ENCODE measurements at regions not wholly inside any gene's neighbourhood (a gene's known extent, or its start where the extent isn't known, plus 50 kb on each side); places are given as distances from the start of the nearest gene placed in this dataset.

DNA sequence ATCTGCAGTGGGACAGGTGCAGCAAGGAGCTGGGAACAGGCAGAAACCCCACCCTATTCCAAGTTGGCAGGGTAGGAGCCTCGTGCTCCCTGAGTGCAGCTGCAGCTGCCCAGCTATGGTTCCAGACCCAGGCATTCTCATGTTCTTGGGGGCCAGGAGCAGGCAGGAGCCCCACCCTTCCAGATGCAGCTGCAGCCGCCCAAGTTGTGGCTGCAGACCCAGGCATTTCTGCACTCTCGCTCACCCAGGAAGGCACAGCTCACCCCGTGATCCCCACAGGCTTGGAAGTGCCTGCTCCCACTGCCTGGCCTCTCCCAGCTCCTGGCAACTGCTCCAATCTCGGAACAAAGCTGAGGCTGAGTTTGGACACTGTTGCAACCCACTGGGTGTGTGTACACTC, 275.8 kb upstream of the ADRA1B start:
- no peak overlapping the region for H3K4me3 Mint-ChIP-seq
- no peak overlapping the region for H3K27ac Mint-ChIP-seq
- DNase-seq (no peak), ATAC-seq (replicated peaks) (no peak)
- no peaks in the 10 kb centered on the region for H3K4me1 Mint-ChIP-seq
- H3K36me3 Mint-ChIP-seq, result no peaks in the 10 kb centered on the region
- peaks cover 0 to 7% of the 10 kb centered on the region in 2 donors for H3K9me3 Mint-ChIP-seq
- peaks cover 4 to 10% of the 10 kb centered on the region in 2 donors for H3K27me3 Mint-ChIP-seq

GRCh38 chr5:159640921-159641320, 275.4 kb upstream of the ADRA1B start:
- Mint-ChIP-seq H3K27me3 (peaks cover under 1 to 8% of the 10 kb centered on the region in 2 donors), H3K27ac (no peak overlapping the region), H3K4me1 (no peaks in the 10 kb centered on the region), H3K9me3 (peaks cover 0 to 4% of the 10 kb centered on the region in 2 donors), H3K36me3 (no peaks in the 10 kb centered on the region), H3K4me3 (no peak overlapping the region)
- DNase-seq (no peak), ATAC-seq (replicated peaks) (no peak)

- Mint-ChIP-seq H3K27ac (no peak overlapping the region), H3K9me3 (peaks cover 0 to 3% of the 10 kb centered on the region in 2 donors), H3K27me3 (peaks cover 0 to 11% of the 10 kb centered on the region in 2 donors), H3K4me1 (no peaks in the 10 kb centered on the region), H3K4me3 (no peak overlapping the region), H3K36me3 (no peaks in the 10 kb centered on the region)
- DNase-seq (no peak), ATAC-seq (replicated peaks) (no peak)
Observed at GRCh38 chr5:159641371-159642039, 274.8 kb upstream of the ADRA1B start.

GRCh38 chr5:159642379-159642778, 273.9 kb upstream of the ADRA1B start:
- peaks cover 0 to under 1% of the 10 kb centered on the region in 2 donors for H3K9me3 Mint-ChIP-seq
- no peaks in the 10 kb centered on the region for H3K36me3 Mint-ChIP-seq
- DNase-seq (no peak), ATAC-seq (replicated peaks) (no peak)
- H3K4me1 Mint-ChIP-seq, result no peaks in the 10 kb centered on the region
- H3K4me3 Mint-ChIP-seq, result no peak overlapping the region
- H3K27me3 Mint-ChIP-seq, result peaks cover 8 to 13% of the 10 kb centered on the region in 2 donors
- no peak overlapping the region for H3K27ac Mint-ChIP-seq

DNA sequence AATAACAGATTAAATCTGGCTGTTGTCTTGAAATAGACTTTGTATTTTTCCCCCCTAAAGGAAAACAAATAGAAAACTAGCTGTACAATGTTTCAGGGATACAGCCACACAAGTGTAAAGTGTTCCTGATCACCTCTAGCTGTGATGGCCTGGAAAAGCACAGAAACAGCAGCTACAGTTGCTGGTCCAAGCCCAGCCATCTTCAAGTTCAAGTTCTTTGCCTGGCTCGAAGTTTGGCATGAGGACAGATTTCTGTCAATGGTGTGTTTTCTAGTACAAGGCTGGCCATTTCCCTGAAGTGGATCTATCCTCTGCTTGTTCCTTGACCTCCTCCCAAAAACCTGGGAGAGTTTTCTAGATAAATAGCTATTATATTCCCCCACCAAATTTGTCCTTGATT, 272.2 kb upstream of the ADRA1B start:
- Mint-ChIP-seq H3K9me3 (no peaks in the 10 kb centered on the region), H3K36me3 (no peaks in the 10 kb centered on the region), H3K4me1 (no peaks in the 10 kb centered on the region), H3K27me3 (peaks cover 11 to 16% of the 10 kb centered on the region in 2 donors), H3K27ac (no peak overlapping the region), H3K4me3 (no peak overlapping the region)
- ATAC-seq (replicated peaks) (no peak), DNase-seq (no peak)

- Mint-ChIP-seq H3K27ac (no peak overlapping the region), H3K27me3 (peaks cover 12 to 16% of the 10 kb centered on the region in 2 donors), H3K4me3 (no peak overlapping the region), H3K4me1 (no peaks in the 10 kb centered on the region), H3K36me3 (no peaks in the 10 kb centered on the region), H3K9me3 (no peaks in the 10 kb centered on the region)
- no peak for DNase-seq
- ATAC-seq (replicated peaks), result no peak
Observed at GRCh38 chr5:159645179-159645846, 271.0 kb upstream of the ADRA1B start.

GRCh38 chr5:159650803-159651202, 265.5 kb upstream of the ADRA1B start:
- Mint-ChIP-seq H3K36me3 (no peaks in the 10 kb centered on the region), H3K4me1 (no peaks in the 10 kb centered on the region), H3K9me3 (no peaks in the 10 kb centered on the region), H3K4me3 (no peak overlapping the region), H3K27me3 (peaks cover 12 to 16% of the 10 kb centered on the region in 2 donors), H3K27ac (no peak overlapping the region)
- ATAC-seq (replicated peaks), result no peak
- no peak for DNase-seq

DNA sequence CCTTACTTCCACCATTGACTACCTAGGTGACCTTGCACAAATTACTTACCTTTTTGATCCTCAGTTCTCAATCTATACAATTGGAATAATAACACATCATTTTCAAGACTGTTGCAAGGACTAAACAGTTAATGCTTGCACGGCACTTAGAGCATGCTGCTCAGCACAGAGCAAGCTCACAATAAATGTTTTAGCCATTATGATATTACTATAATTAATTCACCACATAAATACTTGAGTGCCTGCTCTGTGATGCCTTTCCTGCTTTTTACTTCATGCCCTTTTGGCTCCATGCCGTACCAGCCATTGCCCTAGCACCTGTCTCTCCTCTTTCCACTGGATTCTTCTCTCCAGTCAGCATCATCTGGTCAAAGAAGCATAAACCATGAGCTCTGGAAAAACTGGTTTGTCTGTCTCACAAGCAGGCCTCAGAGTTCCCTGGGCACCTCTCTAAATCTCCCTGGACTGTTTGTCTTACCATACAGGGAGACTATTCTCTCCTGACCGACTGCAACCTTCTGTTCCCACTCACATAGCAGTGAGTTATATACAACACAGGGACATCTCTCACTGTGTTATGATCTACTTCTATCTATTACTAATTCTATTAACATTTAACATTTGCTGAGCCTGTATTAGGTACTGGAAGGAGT, 260.4 kb upstream of the ADRA1B start:
- no peaks in the 10 kb centered on the region for H3K36me3 Mint-ChIP-seq
- no peaks in the 10 kb centered on the region for H3K9me3 Mint-ChIP-seq
- ATAC-seq (replicated peaks) (no peak), DNase-seq (no peak)
- H3K27me3 Mint-ChIP-seq, result peaks cover 0 to 3% of the 10 kb centered on the region in 2 donors
- no peaks in the 10 kb centered on the region for H3K4me1 Mint-ChIP-seq
- H3K4me3 Mint-ChIP-seq, result no peak overlapping the region
- H3K27ac Mint-ChIP-seq, result no peak overlapping the region

DNA sequence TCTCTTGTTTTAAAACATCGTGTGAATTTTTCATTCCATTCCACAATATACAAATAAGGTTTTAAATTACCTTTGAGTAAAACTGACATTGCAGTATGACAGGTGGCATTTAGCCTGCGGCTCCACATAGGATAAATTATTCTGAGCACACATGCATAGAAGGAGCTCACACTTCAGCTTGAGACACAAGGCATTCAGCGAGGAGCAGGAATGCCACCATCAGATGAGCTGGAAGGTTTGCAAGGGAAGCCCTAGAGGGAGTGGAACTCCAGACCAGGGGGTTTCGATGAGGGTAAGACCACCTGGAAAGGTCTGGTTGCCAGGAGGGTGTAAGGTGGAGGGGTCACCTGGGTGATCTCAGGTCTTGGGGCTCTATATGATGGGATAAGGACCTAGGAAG, 259.0 kb upstream of the ADRA1B start:
- ATAC-seq (replicated peaks) (no peak), DNase-seq (no peak)
- Mint-ChIP-seq H3K27ac (no peak overlapping the region), H3K4me3 (no peak overlapping the region), H3K27me3 (peaks cover 0 to 8% of the 10 kb centered on the region in 2 donors), H3K9me3 (no peaks in the 10 kb centered on the region), H3K36me3 (no peaks in the 10 kb centered on the region), H3K4me1 (no peaks in the 10 kb centered on the region)

GRCh38 chr5:159657771-159658170, 258.5 kb upstream of the ADRA1B start:
- Mint-ChIP-seq H3K4me3 (no peak overlapping the region), H3K4me1 (no peaks in the 10 kb centered on the region), H3K9me3 (no peaks in the 10 kb centered on the region), H3K36me3 (no peaks in the 10 kb centered on the region), H3K27ac (no peak overlapping the region), H3K27me3 (peaks cover 0 to 8% of the 10 kb centered on the region in 2 donors)
- DNase-seq (no peak), ATAC-seq (replicated peaks) (no peak)

GRCh38 chr5:159658266-159658925, 257.9 kb upstream of the ADRA1B start:
- ATAC-seq (replicated peaks) (no peak), DNase-seq (no peak)
- no peak overlapping the region for H3K4me3 Mint-ChIP-seq
- no peaks in the 10 kb centered on the region for H3K4me1 Mint-ChIP-seq
- H3K27ac Mint-ChIP-seq, result no peak overlapping the region
- H3K27me3 Mint-ChIP-seq, result peaks cover 0 to 8% of the 10 kb centered on the region in 2 donors
- no peaks in the 10 kb centered on the region for H3K9me3 Mint-ChIP-seq
- H3K36me3 Mint-ChIP-seq, result no peaks in the 10 kb centered on the region

DNA sequence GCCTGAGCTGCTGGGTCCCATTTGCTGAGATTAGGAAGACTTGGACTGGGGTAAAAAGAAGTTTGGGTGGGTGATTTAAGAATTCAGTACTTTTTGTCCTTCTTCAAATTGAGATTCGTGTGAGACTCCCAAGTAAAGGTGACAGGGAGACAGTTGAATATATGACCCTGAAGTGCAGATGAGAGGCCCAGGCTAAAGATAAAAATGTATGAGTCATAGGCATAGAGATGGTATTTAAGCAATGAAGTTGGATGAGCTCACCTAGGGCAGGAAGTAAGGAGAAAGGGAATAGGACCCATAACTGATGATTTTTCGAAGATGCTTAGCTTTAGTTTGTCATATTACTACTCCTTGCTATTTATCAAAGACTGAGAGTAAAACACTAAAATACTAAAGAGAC, 255.9 kb upstream of the ADRA1B start:
- Mint-ChIP-seq H3K36me3 (no peaks in the 10 kb centered on the region), H3K27ac (no peak overlapping the region), H3K27me3 (peaks cover 0 to 12% of the 10 kb centered on the region in 2 donors), H3K4me1 (no peaks in the 10 kb centered on the region), H3K9me3 (no peaks in the 10 kb centered on the region), H3K4me3 (no peak overlapping the region)
- DNase-seq, result no peak
- ATAC-seq (replicated peaks), result no peak

- ATAC-seq (replicated peaks) (no peak), DNase-seq (no peak)
- no peak overlapping the region for H3K4me3 Mint-ChIP-seq
- peaks cover 0 to 9% of the 10 kb centered on the region in 2 donors for H3K27me3 Mint-ChIP-seq
- H3K4me1 Mint-ChIP-seq, result no peaks in the 10 kb centered on the region
- H3K36me3 Mint-ChIP-seq, result no peaks in the 10 kb centered on the region
- no peaks in the 10 kb centered on the region for H3K9me3 Mint-ChIP-seq
- no peak overlapping the region for H3K27ac Mint-ChIP-seq
Observed at GRCh38 chr5:159663986-159664385, 252.3 kb upstream of the ADRA1B start.

DNA sequence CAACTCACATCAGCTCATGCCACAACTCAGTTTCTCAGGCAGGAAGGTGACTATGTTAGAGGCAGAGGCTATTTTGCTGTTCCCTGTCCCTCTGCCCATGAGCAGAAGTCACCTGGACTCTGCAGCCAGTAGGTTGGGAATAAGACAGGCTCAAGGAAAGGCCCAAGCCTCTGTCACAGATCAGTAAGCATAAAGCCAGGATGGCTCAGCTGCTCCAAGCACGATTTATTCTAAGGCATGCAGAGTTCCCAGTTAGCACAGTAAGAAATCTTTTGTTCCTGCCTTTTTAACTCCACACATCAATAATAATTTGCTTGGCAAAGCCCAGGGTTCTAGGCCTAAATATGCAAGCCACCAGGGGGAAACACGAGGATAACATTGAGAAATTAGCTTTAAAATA, 249.0 kb upstream of the ADRA1B start:
- H3K27ac Mint-ChIP-seq, result no peak overlapping the region
- H3K4me3 Mint-ChIP-seq, result no peak overlapping the region
- H3K36me3 Mint-ChIP-seq, result no peaks in the 10 kb centered on the region
- DNase-seq, result no peak
- no peak for ATAC-seq (replicated peaks)
- H3K9me3 Mint-ChIP-seq, result peaks cover 4 to 6% of the 10 kb centered on the region in 2 donors
- H3K4me1 Mint-ChIP-seq, result no peaks in the 10 kb centered on the region
- H3K27me3 Mint-ChIP-seq, result peaks cover 4 to 18% of the 10 kb centered on the region in 2 donors
